GM12865 (cell line): ENCODE measurements at regions not wholly inside any gene's neighbourhood (a gene's known extent, or its start where the extent isn't known, plus 50 kb on each side); places are given as distances from the start of the nearest gene placed in this dataset.

Experiments
- DNase-seq: peaks from one replicate; pipeline ENCODE4 v3.0.0; 2010; ENCODE audit warnings: low read depth
- H3K4me3 ChIP-seq: 2 replicates; pipeline ENCODE4 v1.5.1; 2011; ENCODE audit warnings: mild to moderate bottlenecking, low read depth, low read length, control low read depth
- TF ChIP-seq, protein P1 (sequence below): IDR thresholded peaks from 2 replicates; pipeline ENCODE4 v1.5.1; 2011; ENCODE audit warnings: low read length, control low read depth, low read depth, inconsistent platforms; ENCODE audit not compliant: insufficient read depth; ENCODE audit errors: missing control alignments

DNA sequence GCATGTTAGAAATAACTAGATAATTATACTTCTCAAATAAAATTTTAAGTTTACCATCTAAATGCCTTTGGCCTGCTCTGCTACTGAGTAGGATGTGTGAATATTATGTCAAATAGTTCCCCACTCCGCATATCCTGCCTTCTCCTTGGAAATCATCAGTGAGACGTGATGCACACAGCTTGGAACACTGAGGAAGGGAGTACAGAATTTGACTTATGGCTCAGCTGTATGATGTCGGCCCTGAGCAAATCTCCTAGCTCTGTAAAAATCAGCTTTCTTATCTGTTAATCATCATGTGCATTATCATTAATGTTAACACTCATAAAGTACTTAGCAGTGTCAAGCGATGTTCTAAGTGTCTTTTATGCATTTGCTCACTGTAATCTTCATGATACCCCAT, 241.0 kb upstream of the ANKRD50 start:
- no peak for DNase-seq
- no peak overlapping the region for H3K4me3 ChIP-seq
- TF ChIP-seq, protein P1, sequence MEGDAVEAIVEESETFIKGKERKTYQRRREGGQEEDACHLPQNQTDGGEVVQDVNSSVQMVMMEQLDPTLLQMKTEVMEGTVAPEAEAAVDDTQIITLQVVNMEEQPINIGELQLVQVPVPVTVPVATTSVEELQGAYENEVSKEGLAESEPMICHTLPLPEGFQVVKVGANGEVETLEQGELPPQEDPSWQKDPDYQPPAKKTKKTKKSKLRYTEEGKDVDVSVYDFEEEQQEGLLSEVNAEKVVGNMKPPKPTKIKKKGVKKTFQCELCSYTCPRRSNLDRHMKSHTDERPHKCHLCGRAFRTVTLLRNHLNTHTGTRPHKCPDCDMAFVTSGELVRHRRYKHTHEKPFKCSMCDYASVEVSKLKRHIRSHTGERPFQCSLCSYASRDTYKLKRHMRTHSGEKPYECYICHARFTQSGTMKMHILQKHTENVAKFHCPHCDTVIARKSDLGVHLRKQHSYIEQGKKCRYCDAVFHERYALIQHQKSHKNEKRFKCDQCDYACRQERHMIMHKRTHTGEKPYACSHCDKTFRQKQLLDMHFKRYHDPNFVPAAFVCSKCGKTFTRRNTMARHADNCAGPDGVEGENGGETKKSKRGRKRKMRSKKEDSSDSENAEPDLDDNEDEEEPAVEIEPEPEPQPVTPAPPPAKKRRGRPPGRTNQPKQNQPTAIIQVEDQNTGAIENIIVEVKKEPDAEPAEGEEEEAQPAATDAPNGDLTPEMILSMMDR, result no peak

DNA sequence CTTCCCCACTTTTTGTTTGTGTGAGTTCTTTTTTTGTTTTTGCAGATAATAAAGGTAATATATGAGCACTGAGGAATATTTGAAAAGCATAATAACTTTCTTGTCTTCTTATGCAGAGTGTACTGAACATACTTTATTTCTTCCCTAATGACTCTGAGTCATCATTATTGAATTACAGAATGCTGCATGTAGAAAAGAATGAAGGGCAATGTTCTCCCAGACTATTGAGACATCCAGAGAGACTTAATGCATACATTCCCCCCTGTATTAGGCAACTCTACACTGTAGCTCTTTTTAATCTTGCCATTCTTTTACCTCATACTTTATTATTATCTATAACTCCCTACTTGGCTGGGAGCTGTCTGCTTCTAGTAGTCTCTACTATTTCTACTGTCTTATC, 240.5 kb upstream of the ANKRD50 start:
- no peak for DNase-seq
- no peak overlapping the region for H3K4me3 ChIP-seq
- TF ChIP-seq, protein P1, result no peak

DNA sequence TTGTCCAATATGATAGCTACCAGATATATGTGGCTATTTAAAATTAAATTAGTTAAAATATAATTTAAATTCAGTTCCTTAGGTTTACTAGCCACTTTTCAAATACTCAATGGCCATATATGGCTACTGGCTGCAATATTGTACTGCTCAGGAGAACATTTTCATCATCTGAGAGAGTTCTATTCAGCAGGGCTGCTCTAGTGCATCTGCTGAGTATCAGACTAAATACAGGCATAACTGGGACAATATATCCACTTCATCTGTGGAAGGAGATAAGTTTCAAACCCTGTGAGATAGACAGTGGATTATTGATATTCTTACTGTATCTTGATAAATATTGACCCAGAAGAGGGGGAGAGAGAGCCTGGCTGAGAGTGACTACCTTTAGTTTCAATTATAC, 240.1 kb upstream of the ANKRD50 start:
- no peak for DNase-seq
- TF ChIP-seq, protein P1, result no peak
- no peak overlapping the region for H3K4me3 ChIP-seq

GRCh38 chr4:124948976-124949597, 236.6 kb upstream of the ANKRD50 start:
- peak; percentile 2 for DNase-seq
- TF ChIP-seq, protein P1, result no peak
- no peak overlapping the region for H3K4me3 ChIP-seq

DNA sequence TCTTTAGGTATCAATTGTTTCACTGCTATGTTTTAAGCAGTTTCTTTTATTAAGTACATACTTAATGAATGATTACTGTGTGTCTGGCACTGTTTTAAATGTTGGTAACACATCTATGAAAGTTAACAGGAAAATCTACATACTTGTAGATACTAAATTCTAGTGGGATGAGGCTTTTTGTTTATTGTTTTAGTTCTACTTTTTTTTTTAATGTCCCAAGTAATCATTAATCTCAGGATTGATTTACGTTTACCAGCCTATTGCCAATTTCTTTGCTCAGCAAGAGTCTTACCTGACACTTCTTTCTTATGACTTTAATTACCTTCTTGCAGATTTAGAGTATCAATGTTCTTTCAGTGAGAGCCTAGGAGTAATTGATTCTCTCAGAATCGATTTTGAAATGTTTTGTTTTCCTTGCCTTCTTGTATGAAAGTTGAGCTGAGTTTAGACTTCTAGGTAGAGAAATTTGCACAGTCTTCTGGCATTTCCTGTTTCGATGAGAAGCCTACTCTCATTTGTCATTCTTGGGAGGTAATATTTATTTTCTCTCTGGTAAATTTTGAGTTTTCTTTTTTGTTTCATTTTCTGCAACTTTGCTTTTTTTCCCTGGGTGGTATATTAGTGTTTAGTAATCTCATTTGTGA, 235.2 kb upstream of the ANKRD50 start:
- no peak for DNase-seq
- no peak overlapping the region for H3K4me3 ChIP-seq
- TF ChIP-seq, protein P1, result no peak

- no peak for DNase-seq
- TF ChIP-seq, protein P1, result no peak
- no peak overlapping the region for H3K4me3 ChIP-seq
Measured at GRCh38 chr4:124946696-124947095, 234.2 kb upstream of the ANKRD50 start.

GRCh38 chr4:124945422-124945821, 232.9 kb upstream of the ANKRD50 start:
- TF ChIP-seq, protein P1, result no peak
- H3K4me3 ChIP-seq, result no peak overlapping the region
- peak; percentile 16 for DNase-seq
